ENCODE measurements at regions not wholly inside any gene's neighbourhood (a gene's known extent, or its start where the extent isn't known, plus 50 kb on each side); places are given as distances from the start of the nearest gene placed in this dataset.

DNA sequence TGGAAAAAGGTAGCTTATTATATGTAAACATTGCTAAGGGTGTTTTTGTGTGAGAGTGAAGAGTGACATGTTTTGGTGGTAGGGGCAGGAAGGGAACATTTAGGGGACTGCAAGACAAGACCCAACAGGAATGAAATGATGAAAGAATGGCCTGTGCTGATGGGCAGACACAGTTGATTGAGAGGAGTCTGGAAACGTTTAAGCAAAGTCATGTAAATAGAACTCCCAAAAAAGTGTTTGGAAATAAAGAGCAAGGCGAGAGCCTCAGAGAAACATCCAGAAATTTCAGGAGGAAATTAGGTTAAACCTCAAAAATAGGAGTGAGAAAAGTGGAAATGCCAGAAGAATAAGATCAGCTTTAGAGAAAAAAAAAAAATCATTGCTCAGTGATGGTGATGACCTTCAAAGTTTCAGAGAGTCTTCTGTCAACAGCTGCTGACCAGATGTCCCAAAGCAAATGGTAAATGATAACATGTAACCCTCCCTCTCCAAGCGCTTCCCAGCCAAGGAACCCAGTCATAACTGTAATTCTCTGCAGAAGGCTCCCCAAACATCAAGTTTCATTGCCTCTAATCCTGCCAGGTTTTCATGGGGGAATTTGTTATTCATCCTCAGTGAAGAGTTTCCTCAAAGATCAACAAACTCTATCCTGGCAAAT, 223.2 kb upstream of the FAR2 start:
- H3K4me3 ChIP-seq (ENCODE audit: low read length) = no peak overlapping the region
- TF ChIP-seq, protein P1, sequence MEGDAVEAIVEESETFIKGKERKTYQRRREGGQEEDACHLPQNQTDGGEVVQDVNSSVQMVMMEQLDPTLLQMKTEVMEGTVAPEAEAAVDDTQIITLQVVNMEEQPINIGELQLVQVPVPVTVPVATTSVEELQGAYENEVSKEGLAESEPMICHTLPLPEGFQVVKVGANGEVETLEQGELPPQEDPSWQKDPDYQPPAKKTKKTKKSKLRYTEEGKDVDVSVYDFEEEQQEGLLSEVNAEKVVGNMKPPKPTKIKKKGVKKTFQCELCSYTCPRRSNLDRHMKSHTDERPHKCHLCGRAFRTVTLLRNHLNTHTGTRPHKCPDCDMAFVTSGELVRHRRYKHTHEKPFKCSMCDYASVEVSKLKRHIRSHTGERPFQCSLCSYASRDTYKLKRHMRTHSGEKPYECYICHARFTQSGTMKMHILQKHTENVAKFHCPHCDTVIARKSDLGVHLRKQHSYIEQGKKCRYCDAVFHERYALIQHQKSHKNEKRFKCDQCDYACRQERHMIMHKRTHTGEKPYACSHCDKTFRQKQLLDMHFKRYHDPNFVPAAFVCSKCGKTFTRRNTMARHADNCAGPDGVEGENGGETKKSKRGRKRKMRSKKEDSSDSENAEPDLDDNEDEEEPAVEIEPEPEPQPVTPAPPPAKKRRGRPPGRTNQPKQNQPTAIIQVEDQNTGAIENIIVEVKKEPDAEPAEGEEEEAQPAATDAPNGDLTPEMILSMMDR (conservative IDR thresholded peaks at IDR 0.05; ENCODE audit: low read depth, low read length) = no peak
- DNase-seq (ENCODE audit: low read depth) = no peak

DNA sequence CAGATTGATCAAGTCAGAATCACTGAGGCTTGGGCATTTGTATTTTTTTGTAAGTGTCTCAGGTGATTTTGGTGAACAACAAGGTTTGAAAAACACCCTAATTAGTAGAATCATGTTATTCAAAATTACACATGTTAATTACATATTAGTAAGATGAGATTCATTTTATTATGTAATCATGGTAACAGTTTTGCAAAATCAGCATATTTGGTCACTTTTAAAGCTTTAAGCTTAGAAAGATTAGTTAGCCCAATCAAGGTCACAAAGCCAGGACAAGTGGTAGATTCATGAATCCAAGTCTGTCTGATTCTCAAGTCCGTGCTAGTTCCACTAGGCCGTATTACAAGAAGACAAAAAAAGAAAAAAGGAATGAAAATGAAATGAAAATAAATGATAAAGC, 218.4 kb upstream of the FAR2 start:
- DNase-seq (ENCODE audit: low read depth) = no peak
- TF ChIP-seq, protein P1 (conservative IDR thresholded peaks at IDR 0.05; ENCODE audit: low read depth, low read length) = no peak
- no peak overlapping the region for H3K4me3 ChIP-seq (ENCODE audit: low read length)

DNA sequence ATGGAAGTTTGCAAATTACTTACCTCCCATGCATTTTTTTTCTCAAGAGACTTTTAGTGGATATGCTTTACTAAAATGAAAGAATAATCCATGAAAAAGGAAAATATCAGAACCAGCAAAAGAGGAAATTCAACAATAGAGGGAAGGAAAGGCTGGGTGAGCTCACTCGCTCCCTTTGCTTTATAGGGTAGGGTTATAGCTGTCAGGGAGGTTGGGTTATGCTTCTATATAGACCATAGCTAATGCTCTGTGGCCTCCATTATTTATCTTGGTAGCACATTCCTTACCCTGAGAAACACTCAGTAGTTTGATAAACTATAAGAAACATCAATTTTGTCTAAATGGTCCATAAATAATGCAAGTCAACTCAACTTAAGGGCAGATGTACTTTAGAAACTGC, 215.9 kb upstream of the FAR2 start:
- TF ChIP-seq, protein P1 (conservative IDR thresholded peaks at IDR 0.05; ENCODE audit: low read depth, low read length) = no peak

DNA sequence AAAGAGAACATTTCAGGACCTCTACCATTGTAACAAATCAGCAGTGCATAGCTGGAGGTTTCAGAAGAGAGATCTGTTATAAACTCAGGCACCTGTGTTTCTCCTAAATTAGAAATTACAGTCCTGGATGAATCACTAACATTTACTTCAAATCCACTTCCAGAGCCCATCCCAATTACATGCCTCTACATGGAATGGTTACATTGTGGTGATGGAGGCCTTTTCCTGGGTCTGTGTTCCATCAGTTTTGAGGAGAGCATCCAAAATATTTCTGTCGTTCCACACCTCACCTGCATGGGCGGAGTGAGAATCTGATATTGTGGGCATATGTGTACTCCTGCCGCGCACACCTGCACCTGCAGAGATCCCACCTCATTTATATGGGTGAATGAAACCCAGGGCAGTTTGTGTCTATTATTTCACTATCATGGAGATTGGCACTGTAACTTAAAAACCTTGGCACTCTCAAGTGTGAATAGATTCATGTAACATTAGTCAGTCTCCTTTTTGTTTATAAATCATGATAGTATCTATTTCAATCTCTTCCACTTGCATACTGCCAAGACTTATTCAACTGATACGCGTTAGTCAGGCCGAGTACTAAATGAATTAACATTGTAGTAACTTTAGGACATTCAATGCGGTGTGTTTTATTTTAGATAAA, 215.1 kb upstream of the FAR2 start:
- TF ChIP-seq, protein P1 (conservative IDR thresholded peaks at IDR 0.05; ENCODE audit: low read depth, low read length) = no peak
- DNase-seq (ENCODE audit: low read depth) = no peak
- no peak overlapping the region for H3K4me3 ChIP-seq (ENCODE audit: low read length)

More for the DNA sequence above, 215.9 kb upstream of the FAR2 start:
- no peak for DNase-seq (ENCODE audit: low read depth)
- no peak overlapping the region for H3K4me3 ChIP-seq (ENCODE audit: low read length)

DNA sequence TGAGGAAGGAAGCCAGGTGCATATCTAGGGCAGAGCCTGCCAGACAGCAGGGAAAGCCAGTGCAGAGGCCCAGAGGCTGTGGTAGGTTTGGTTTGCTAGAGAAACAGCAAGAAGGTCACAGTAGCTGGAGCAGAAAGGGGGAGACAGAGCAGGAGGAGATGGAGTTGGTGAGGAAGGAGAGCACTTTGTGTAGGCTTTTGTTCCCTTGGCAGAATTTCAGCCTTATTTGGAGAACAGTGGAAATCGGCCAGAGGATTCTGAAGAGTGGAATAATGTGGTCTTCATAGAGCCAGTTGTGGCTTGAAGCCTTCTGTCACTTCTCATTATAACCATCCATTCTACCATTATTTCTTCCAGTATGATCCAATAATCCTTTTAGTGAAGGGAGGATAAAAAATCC, 212.9 kb upstream of the FAR2 start:
- TF ChIP-seq, protein P1 (conservative IDR thresholded peaks at IDR 0.05; ENCODE audit: low read depth, low read length) = no peak
- DNase-seq (ENCODE audit: low read depth) = peak; percentile 31
- H3K4me3 ChIP-seq (ENCODE audit: low read length) = no peak overlapping the region

DNA sequence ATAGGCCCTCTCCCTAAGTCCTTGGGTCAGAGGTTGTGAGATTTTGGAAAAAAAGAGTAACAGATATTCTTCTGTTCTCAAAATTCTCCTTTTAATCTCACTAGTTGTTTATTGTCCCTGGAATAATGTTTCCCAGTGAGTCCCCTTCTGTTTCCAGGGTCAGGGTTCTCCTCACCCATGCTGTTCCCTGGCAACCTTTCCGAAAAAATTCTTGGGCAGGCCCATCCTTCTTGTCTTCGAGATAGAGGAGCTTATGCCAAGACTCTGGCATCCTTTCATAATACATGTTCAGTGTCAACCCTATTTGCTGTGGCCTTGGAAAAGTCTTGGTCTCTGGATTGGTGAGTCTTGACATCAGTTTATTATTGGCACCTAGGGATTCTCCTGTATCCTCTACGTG, 212.4 kb upstream of the FAR2 start:
- H3K4me3 ChIP-seq (ENCODE audit: low read length) = no peak overlapping the region
- TF ChIP-seq, protein P1 (conservative IDR thresholded peaks at IDR 0.05; ENCODE audit: low read depth, low read length) = no peak
- no peak for DNase-seq (ENCODE audit: low read depth)

DNA sequence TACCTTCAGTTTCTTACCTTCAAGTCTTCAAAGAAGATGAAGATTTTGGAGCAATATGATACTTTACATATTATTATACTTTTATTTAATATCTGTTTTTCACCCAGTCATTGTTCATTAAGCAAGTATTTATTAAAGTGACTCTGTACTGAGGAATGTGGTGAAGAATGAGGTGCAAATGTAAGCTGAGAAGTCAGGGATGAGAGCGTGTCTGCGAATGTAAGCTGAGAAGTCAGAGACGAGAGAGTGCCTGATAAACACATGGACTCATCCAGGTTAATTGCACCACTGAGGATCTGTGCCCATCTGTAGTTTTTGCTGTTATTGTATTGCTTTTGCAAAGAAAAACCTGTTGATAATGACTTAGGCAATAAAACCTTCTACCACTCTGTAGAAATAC, 211.9 kb upstream of the FAR2 start:
- peak; percentile 36 for DNase-seq (ENCODE audit: low read depth)
- no peak overlapping the region for H3K4me3 ChIP-seq (ENCODE audit: low read length)
- TF ChIP-seq, protein P1 (conservative IDR thresholded peaks at IDR 0.05; ENCODE audit: low read depth, low read length) = no peak

Measured in retinal pigment epithelial cell (primary cell).